ENCODE measurements at regions not wholly inside any gene's neighbourhood (a gene's known extent, or its start where the extent isn't known, plus 50 kb on each side); places are given as distances from the start of the nearest gene placed in this dataset.

GRCh38 chr3:106397006-106397405, 528.2 kb upstream of the CBLB start:
- no peak for TF ChIP-seq CTCF (IDR thresholded peaks at IDR 0.05)
- TF ChIP-seq POLR2A (IDR thresholded peaks at IDR 0.05) = no peak
- no peak for TF ChIP-seq EP300 (IDR thresholded peaks at IDR 0.05)
